GM12872 (cell line): ENCODE measurements at regions not wholly inside any gene's neighbourhood (a gene's known extent, or its start where the extent isn't known, plus 50 kb on each side); places are given as distances from the start of the nearest gene placed in this dataset.

Source experiments
- TF ChIP-seq, protein P1 (sequence below): IDR thresholded peaks from 3 replicates; pipeline ENCODE4 v1.5.1; 2011; ENCODE audit warnings: low read depth, mild to moderate bottlenecking, low read length, moderate library complexity; ENCODE audit not compliant: insufficient read depth

GRCh38 chr9:120292606-120293005 lies 287.4 kb downstream of the CDK5RAP2 start:
- TF ChIP-seq, protein P1, sequence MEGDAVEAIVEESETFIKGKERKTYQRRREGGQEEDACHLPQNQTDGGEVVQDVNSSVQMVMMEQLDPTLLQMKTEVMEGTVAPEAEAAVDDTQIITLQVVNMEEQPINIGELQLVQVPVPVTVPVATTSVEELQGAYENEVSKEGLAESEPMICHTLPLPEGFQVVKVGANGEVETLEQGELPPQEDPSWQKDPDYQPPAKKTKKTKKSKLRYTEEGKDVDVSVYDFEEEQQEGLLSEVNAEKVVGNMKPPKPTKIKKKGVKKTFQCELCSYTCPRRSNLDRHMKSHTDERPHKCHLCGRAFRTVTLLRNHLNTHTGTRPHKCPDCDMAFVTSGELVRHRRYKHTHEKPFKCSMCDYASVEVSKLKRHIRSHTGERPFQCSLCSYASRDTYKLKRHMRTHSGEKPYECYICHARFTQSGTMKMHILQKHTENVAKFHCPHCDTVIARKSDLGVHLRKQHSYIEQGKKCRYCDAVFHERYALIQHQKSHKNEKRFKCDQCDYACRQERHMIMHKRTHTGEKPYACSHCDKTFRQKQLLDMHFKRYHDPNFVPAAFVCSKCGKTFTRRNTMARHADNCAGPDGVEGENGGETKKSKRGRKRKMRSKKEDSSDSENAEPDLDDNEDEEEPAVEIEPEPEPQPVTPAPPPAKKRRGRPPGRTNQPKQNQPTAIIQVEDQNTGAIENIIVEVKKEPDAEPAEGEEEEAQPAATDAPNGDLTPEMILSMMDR = no peak

DNA sequence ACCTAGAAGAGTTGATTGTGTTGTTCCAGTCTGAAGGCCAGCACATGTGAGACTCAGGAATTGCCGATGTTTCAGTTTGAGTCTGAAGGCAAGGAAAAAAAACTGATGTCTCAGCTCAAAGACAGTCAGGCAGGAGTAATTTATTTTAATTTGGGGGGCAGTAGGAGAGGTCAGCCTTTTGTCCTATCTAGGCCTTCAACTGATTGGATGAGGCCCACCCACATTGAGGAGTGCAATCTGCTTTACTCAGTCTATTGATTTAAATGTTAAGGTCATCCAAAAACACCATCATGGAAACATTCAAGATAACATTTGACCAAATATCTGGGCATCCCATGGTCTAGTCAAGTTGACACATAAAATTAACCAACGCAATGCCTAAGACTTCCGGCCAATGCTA lies 288.9 kb downstream of the CDK5RAP2 start:
- TF ChIP-seq, protein P1 = no peak

GRCh38 chr9:120289990-120290975 lies 289.7 kb downstream of the CDK5RAP2 start:
- TF ChIP-seq, protein P1 = no peak

DNA sequence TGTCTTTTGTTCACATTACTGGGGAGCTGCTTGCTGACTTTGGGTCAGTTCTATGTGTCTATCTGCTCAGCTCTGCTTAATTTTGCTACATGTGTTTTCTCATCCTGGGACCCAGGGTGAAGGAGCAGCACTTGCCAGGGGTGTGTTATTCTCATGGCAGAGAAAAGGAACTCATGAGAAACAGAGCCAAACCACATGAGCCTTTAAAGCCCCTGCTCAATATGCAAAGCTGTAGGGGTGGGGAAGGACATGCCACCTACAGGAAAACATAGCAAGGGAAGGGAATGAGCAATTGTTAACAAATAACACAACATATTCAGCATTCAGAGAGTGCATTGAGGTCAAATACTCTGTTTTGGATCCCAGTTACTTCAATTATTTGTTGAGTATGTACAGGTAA lies 290.9 kb downstream of the CDK5RAP2 start:
- TF ChIP-seq, protein P1 = no peak

DNA sequence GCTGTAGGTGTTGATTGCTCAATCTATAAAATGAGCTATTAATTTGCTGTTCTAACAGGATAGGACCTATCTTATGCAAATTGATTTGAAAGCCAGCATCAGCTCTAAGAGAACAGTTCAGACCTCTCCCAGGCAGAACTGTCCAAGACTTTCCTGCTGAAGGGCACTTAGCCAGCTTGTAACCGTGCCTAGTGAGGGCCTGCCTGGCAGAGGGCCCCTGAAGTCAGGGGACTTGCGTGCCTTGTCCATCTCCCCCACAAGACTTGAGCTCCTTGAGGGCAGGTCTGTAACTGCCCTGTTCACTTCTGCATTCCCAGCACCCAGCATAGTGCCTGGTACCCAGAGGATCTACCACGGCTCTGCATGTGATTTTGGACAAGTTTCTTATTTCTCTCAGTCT lies 293.4 kb downstream of the CDK5RAP2 start:
- TF ChIP-seq, protein P1 = no peak

DNA sequence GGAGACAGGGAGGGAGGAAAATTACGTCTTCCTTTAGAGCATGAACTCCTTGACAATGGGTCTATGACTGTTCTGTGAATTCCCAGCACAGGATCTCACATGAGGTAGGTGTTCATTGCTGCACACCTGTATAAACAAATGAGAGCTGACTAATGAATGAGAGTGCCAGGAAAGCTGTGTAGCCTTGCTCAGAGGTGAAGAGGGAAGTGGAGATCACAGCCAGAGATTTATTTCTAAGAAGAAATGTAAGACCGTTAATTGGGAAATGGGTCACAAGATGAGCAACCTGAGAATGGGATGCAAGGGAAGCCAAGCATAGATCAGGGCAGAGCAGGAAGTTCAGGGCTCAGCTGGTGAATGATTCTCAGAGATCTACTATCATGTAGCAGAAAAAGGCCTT lies 295.1 kb downstream of the CDK5RAP2 start:
- TF ChIP-seq, protein P1 = no peak

- TF ChIP-seq, protein P1 = no peak
These were observed 298.3 kb downstream of the CDK5RAP2 start for GRCh38 chr9:120281665-120282064.
